HFF-Myc (cell line): ENCODE measurements at regions not wholly inside any gene's neighbourhood (a gene's known extent, or its start where the extent isn't known, plus 50 kb on each side); places are given as distances from the start of the nearest gene placed in this dataset.

ENCODE experiments used
- DNase-seq: peaks from one replicate; pipeline ENCODE4 v3.0.0-alpha.2; 2011; ENCODE audit warnings: low read depth; ENCODE audit errors: extremely low read depth
- H3K4me3 ChIP-seq: replicated peaks from 2 replicates; pipeline ENCODE4 v1.5.1; 2011; ENCODE audit warnings: low read depth, mild to moderate bottlenecking, control low read depth, low read length
- CTCF ChIP-seq: IDR thresholded peaks from 2 replicates; pipeline ENCODE4 v1.5.1; 2012; ENCODE audit warnings: mild to moderate bottlenecking, low read depth, low read length, control low read depth; ENCODE audit errors: missing control alignments

GRCh38 chr5:51001227-51001923 is 334.9 kb downstream of the PARP8 start:
- DNase-seq, result no peak
- H3K4me3 ChIP-seq, result no peak overlapping the region
- TF ChIP-seq CTCF, result no peak

GRCh38 chr5:51002368-51002767 is 335.9 kb downstream of the PARP8 start:
- no peak for DNase-seq
- TF ChIP-seq CTCF, result no peak
- H3K4me3 ChIP-seq, result no peak overlapping the region

- DNase-seq, result no peak
- H3K4me3 ChIP-seq, result no peak overlapping the region
- no peak for TF ChIP-seq CTCF
These were observed 346.6 kb downstream of the PARP8 start for GRCh38 chr5:51013036-51013435.

- TF ChIP-seq CTCF, result no peak
- DNase-seq, result no peak
- no peak overlapping the region for H3K4me3 ChIP-seq
These were observed 352.0 kb downstream of the PARP8 start for GRCh38 chr5:51018423-51018822.

GRCh38 chr5:51024263-51024662 is 357.8 kb downstream of the PARP8 start:
- no peak for TF ChIP-seq CTCF
- DNase-seq, result no peak
- H3K4me3 ChIP-seq, result no peak overlapping the region

- TF ChIP-seq CTCF, result no peak
- no peak overlapping the region for H3K4me3 ChIP-seq
- no peak for DNase-seq
These were observed 356.0 kb upstream of the ISL1 start for GRCh38 chr5:51027271-51027670.

- DNase-seq, result no peak
- no peak overlapping the region for H3K4me3 ChIP-seq
- TF ChIP-seq CTCF, result no peak
These were observed 354.9 kb upstream of the ISL1 start for GRCh38 chr5:51028394-51028793.
